WTC11 (cell line): ENCODE measurements at regions not wholly inside any gene's neighbourhood (a gene's known extent, or its start where the extent isn't known, plus 50 kb on each side); places are given as distances from the start of the nearest gene placed in this dataset.

Experiments
- ATAC-seq: fragments of 200-7000 bp; cut with Tn5 transposase; 2 replicates; pipeline ENCODE4 v1.10.0; 2021; ENCODE audit warnings: mild to moderate bottlenecking, moderate library complexity
- CTCF ChIA-PET: fragments of 300-600 bp; sonication (Branson Sonifier 250); formaldehyde crosslinking; loops from one replicate; lab custom pipeline; 2021; ENCODE audit warnings: antibody characterized with exemption; lab: Charles Lee
- POLR2A ChIA-PET: fragments of 350-600 bp; sonication (Branson Sonifier 250); formaldehyde crosslinking; loops from one replicate; lab custom pipeline; 2021; ENCODE audit warnings: antibody characterized with exemption; lab: Charles Lee
- DNase-seq: peaks from one replicate; pipeline ENCODE4 v3.0.0; 2021; ENCODE audit warnings: low spot score
- H3K27ac Mint-ChIP-seq: 2 replicates; pipeline ENCODE4 v1.8.0; 2021; ENCODE audit warnings: mixed read lengths
- H3K27me3 Mint-ChIP-seq: 2 replicates; pipeline ENCODE4 v1.8.0; 2021; ENCODE audit warnings: low read depth, mild to moderate bottlenecking, moderate library complexity, mixed read lengths
- H3K36me3 Mint-ChIP-seq: 2 replicates; pipeline ENCODE4 v1.8.0; 2021; ENCODE audit warnings: mixed read lengths
- H3K4me1 Mint-ChIP-seq: 2 replicates; pipeline ENCODE4 v1.8.0; 2022; ENCODE audit warnings: mixed read lengths
- H3K4me3 Mint-ChIP-seq: 2 replicates; pipeline ENCODE4 v1.8.0; 2021; ENCODE audit warnings: mild to moderate bottlenecking, moderate library complexity, mixed read lengths
- H3K9me3 Mint-ChIP-seq: 2 replicates; pipeline ENCODE4 v1.8.0; 2021; ENCODE audit warnings: mixed read lengths
- E2F1 ChIP-seq: sonication (generic); formaldehyde crosslinking; IDR thresholded peaks from 2 replicates; pipeline ENCODE4 v1.8.0; 2022; ENCODE audit warnings: mild to moderate bottlenecking, missing genetic modification reagents
- EMX1 ChIP-seq: fragments of 250-450 bp; sonication (Bioruptor Pico); IDR thresholded peaks from 2 replicates; pipeline ENCODE4 v1.8.0; 2021; ENCODE audit warnings: mild to moderate bottlenecking
- HMGA2 ChIP-seq: fragments of 250-450 bp; sonication (Bioruptor Pico); IDR thresholded peaks from 2 replicates; pipeline ENCODE4 v1.4.0; 2021; ENCODE audit warnings: mild to moderate bottlenecking, moderate library complexity
- IRF1 ChIP-seq: sonication (generic); formaldehyde crosslinking; IDR thresholded peaks from 2 replicates; pipeline ENCODE4 v1.8.0; 2023; ENCODE audit warnings: missing genetic modification reagents
- JAZF1 ChIP-seq: fragments of 250-450 bp; sonication (Bioruptor Pico); IDR thresholded peaks from 2 replicates; pipeline ENCODE4 v1.9.0; 2021; ENCODE audit warnings: moderate library complexity, mild to moderate bottlenecking, inconsistent platforms
- KAT7 ChIP-seq: sonication (generic); formaldehyde crosslinking; IDR thresholded peaks from 2 replicates; pipeline ENCODE4 v1.8.1; 2023; ENCODE audit warnings: missing genetic modification reagents, mild to moderate bottlenecking, borderline replicate concordance
- NR1H2 ChIP-seq: sonication (generic); formaldehyde crosslinking; IDR thresholded peaks from 2 replicates; pipeline ENCODE4 v1.9.0; 2021; ENCODE audit warnings: mild to moderate bottlenecking, moderate library complexity, missing genetic modification reagents
- NR3C1 ChIP-seq: sonication (generic); formaldehyde crosslinking; conservative IDR thresholded peaks from 2 replicates; pipeline ENCODE4 v1.8.1; 2023; ENCODE audit warnings: low read depth, mild to moderate bottlenecking, missing genetic modification reagents
- RELA ChIP-seq: sonication (generic); formaldehyde crosslinking; IDR thresholded peaks from 2 replicates; pipeline ENCODE4 v1.8.1; 2022; ENCODE audit warnings: missing genetic modification reagents, mild to moderate bottlenecking, borderline replicate concordance
- TP53 ChIP-seq: sonication (generic); formaldehyde crosslinking; IDR thresholded peaks from 2 replicates; pipeline ENCODE4 v1.8.1; 2023; ENCODE audit warnings: mild to moderate bottlenecking, missing genetic modification reagents
- USF1 ChIP-seq: sonication (generic); formaldehyde crosslinking; IDR thresholded peaks from 2 replicates; pipeline ENCODE4 v1.8.0; 2022; ENCODE audit warnings: mild to moderate bottlenecking, missing genetic modification reagents
- ZNF138 ChIP-seq: sonication (generic); formaldehyde crosslinking; conservative IDR thresholded peaks from 2 replicates; pipeline ENCODE4 v1.8.1; 2022; ENCODE audit warnings: mild to moderate bottlenecking, moderate library complexity, missing genetic modification reagents
- ZNF317 ChIP-seq: sonication (generic); formaldehyde crosslinking; IDR thresholded peaks from 2 replicates; pipeline ENCODE4 v1.8.1; 2023; ENCODE audit warnings: low read depth, mild to moderate bottlenecking, moderate library complexity, missing genetic modification reagents, borderline replicate concordance
- ZNF396 ChIP-seq: fragments of 250-450 bp; sonication (Bioruptor Pico); IDR thresholded peaks from 2 replicates; pipeline ENCODE4 v1.8.0; 2021; ENCODE audit warnings: mild to moderate bottlenecking, moderate library complexity, borderline replicate concordance
- ZNF512 ChIP-seq: sonication (generic); formaldehyde crosslinking; IDR thresholded peaks from 2 replicates; pipeline ENCODE4 v1.8.1; 2022; ENCODE audit warnings: missing genetic modification reagents, borderline replicate concordance
- ZNF532 ChIP-seq: fragments of 250-450 bp; sonication (Bioruptor Pico); IDR thresholded peaks from 2 replicates; pipeline ENCODE4 v1.9.0; 2021; ENCODE audit warnings: mild to moderate bottlenecking, borderline replicate concordance

GRCh38 chr12:84166812-84167211 is 745.8 kb downstream of the SLC6A15 start (continued):
- TF ChIP-seq ZNF532 (CRISPR knock-in tag), result no peak
- TF ChIP-seq, all 79 proteins: peak for 0

GRCh38 chr12:84165998-84166571 is 746.5 kb downstream of the SLC6A15 start:
- ATAC-seq, result no peak
- Mint-ChIP-seq H3K9me3 (no peaks in the 10 kb centered on the region), H3K27ac (no peak overlapping the region), H3K4me3 (no peak overlapping the region), H3K27me3 (no peaks in the 10 kb centered on the region), H3K4me1 (no peaks in the 10 kb centered on the region), H3K36me3 (no peaks in the 10 kb centered on the region)
- POLR2A ChIA-PET, result no interaction called here
- no peak for DNase-seq
- CTCF ChIA-PET, result no interaction called here
- TF ChIP-seq NR3C1 (CRISPR knock-in tag) (no peak), NR1H2 (CRISPR knock-in tag) (no peak), TP53 (CRISPR knock-in tag) (no peak)

GRCh38 chr12:84161296-84161695 is 751.3 kb downstream of the SLC6A15 start:
- no peak for TF ChIP-seq HMGA2
- no peak for TF ChIP-seq IRF1 (CRISPR knock-in tag)
- no peak for TF ChIP-seq USF1 (CRISPR knock-in tag)
- TF ChIP-seq KAT7, result no peak
- TF ChIP-seq E2F1 (CRISPR knock-in tag), result no peak
- no peak for TF ChIP-seq EMX1 (CRISPR knock-in tag)
- TF ChIP-seq ZNF396, result no peak
- no peak for TF ChIP-seq ZNF512 (CRISPR knock-in tag)
- TF ChIP-seq RELA (CRISPR knock-in tag), result no peak
- TF ChIP-seq ZNF138 (CRISPR knock-in tag), result no peak
- TF ChIP-seq ZNF317 (CRISPR knock-in tag), result no peak
- no peak for TF ChIP-seq JAZF1 (CRISPR knock-in tag)
- no peak overlapping the region for H3K4me3 Mint-ChIP-seq
- DNase-seq, result no peak
- H3K36me3 Mint-ChIP-seq, result no peaks in the 10 kb centered on the region
- no peaks in the 10 kb centered on the region for H3K9me3 Mint-ChIP-seq
- no peaks in the 10 kb centered on the region for H3K4me1 Mint-ChIP-seq
- POLR2A ChIA-PET, result no interaction called here
- CTCF ChIA-PET, result no interaction called here
- no peaks in the 10 kb centered on the region for H3K27me3 Mint-ChIP-seq
- H3K27ac Mint-ChIP-seq, result no peak overlapping the region
- ATAC-seq, result no peak
